Activated CD4-positive, alpha-beta T cell treated with anti-CD3 and anti-CD28 coated beads for 36 hours (primary cell): ENCODE measurements at regions not wholly inside any gene's neighbourhood (a gene's known extent, or its start where the extent isn't known, plus 50 kb on each side); places are given as distances from the start of the nearest gene placed in this dataset.
A peak's percentile ranks its signal among the peaks of the same experiment; 100 is the strongest.

Experiments
- ATAC-seq: fragments of 200-7000 bp; cut with Tn5 transposase; one replicate; pipeline ENCODE4 v1.10.0; 2021; ENCODE audit warnings: mild to moderate bottlenecking, moderate library complexity
- CTCF ChIA-PET: fragments of 350-600 bp; sonication (Branson Sonifier 250); formaldehyde crosslinking; loops from one replicate; lab custom pipeline; 2021; ENCODE audit warnings: antibody characterized with exemption; lab: Charles Lee
- POLR2A ChIA-PET: fragments of 350-600 bp; sonication (Branson Sonifier 250); formaldehyde crosslinking; loops from one replicate; lab custom pipeline; 2021; ENCODE audit warnings: antibody characterized with exemption, inconsistent platforms; lab: Charles Lee
- DNase-seq: peaks from one replicate; pipeline ENCODE4 v3.0.0-alpha.2; 2020
- H3K27ac Mint-ChIP-seq: one replicate; pipeline ENCODE4 v1.8.0; 2021; ENCODE audit warnings: mixed read lengths
- H3K27me3 Mint-ChIP-seq: one replicate; pipeline ENCODE4 v1.8.0; 2021; ENCODE audit warnings: mixed read lengths
- H3K36me3 Mint-ChIP-seq: one replicate; pipeline ENCODE4 v1.8.0; 2021; ENCODE audit warnings: low read depth, mixed read lengths
- H3K4me1 Mint-ChIP-seq: one replicate; pipeline ENCODE4 v1.8.0; 2021; ENCODE audit warnings: mixed read lengths
- H3K4me3 Mint-ChIP-seq: one replicate; pipeline ENCODE4 v1.8.0; 2021; ENCODE audit warnings: mild to moderate bottlenecking, moderate library complexity, mixed read lengths
- H3K9me3 Mint-ChIP-seq: one replicate; pipeline ENCODE4 v1.8.0; 2021; ENCODE audit warnings: low read depth, mixed read lengths
- intact Hi-C, 2 experiments: fragments of 100-400 bp; cut with DNase I in 1 of 2; cut with micrococcal nuclease in 1 of 2; formaldehyde crosslinking; loops; one replicate each; pipeline versions ENCODE4 v1.14.2 to v1.15.1; 2022 to 2024; cut with DNase I, micrococcal nuclease

GRCh38 chr6:132962936-132963868 lies 148.8 kb downstream of the RPS12 start:
- no peaks in the 10 kb centered on the region for H3K36me3 Mint-ChIP-seq
- POLR2A ChIA-PET = no interaction called here
- ATAC-seq = peak; percentile 83
- no peak overlapping the region for H3K4me3 Mint-ChIP-seq
- H3K9me3 Mint-ChIP-seq = no peaks in the 10 kb centered on the region
- H3K27me3 Mint-ChIP-seq = peaks cover 23% of the 10 kb centered on the region
- DNase-seq = peak; percentile 81
- intact Hi-C loops = loop anchor here (1.0 to 10.0 kb wide), 9 partner anchors 140 to 954 kb away; no protein-coding TSS in a partner anchor
- no peak overlapping the region for H3K27ac Mint-ChIP-seq
- CTCF ChIA-PET = interaction anchor here (0.6 to 2.1 kb wide), 24 partner anchors 9 to 955 kb away, joined by 3 to 9 read pairs (median 3); no protein-coding TSS in a partner anchor
- peaks cover 2% of the 10 kb centered on the region for H3K4me1 Mint-ChIP-seq

GRCh38 chr6:132964101-132964867 lies 149.9 kb downstream of the RPS12 start:
- H3K4me3 Mint-ChIP-seq = no peak overlapping the region
- H3K4me1 Mint-ChIP-seq = peaks cover 2% of the 10 kb centered on the region
- DNase-seq (no peak), ATAC-seq (no peak)
- peaks cover 20% of the 10 kb centered on the region for H3K27me3 Mint-ChIP-seq
- H3K36me3 Mint-ChIP-seq = no peaks in the 10 kb centered on the region
- intact Hi-C loops = loop anchor here (5.0 to 10.0 kb wide), 5 partner anchors 142 to 953 kb away; no protein-coding TSS in a partner anchor
- POLR2A ChIA-PET = interaction anchor here (0.6 kb wide), 1 partner anchor 65 kb away, joined by 3 read pairs; no protein-coding TSS in a partner anchor
- CTCF ChIA-PET = interaction anchor here (0.6 to 1.2 kb wide), 8 partner anchors 11 to 954 kb away, joined by 3 to 5 read pairs (median 3); no protein-coding TSS in a partner anchor
- no peaks in the 10 kb centered on the region for H3K9me3 Mint-ChIP-seq
- no peak overlapping the region for H3K27ac Mint-ChIP-seq

- no peak overlapping the region for H3K27ac Mint-ChIP-seq
- peaks cover 2% of the 10 kb centered on the region for H3K4me1 Mint-ChIP-seq
- H3K4me3 Mint-ChIP-seq = no peak overlapping the region
- ChIA-PET POLR2A (interaction anchor here (0.6 kb wide), 1 partner anchor 65 kb away, joined by 3 read pairs; no protein-coding TSS in a partner anchor), CTCF (interaction anchor here (0.6 to 1.2 kb wide), 3 partner anchors 11 to 565 kb away, joined by 3 to 5 read pairs (median 4); no protein-coding TSS in a partner anchor)
- intact Hi-C loops = loop anchor here (5.0 to 10.0 kb wide), 5 partner anchors 143 to 952 kb away; no protein-coding TSS in a partner anchor
- no peaks in the 10 kb centered on the region for H3K36me3 Mint-ChIP-seq
- peaks cover 20% of the 10 kb centered on the region for H3K27me3 Mint-ChIP-seq
- no peak for DNase-seq
- ATAC-seq = no peak
- no peaks in the 10 kb centered on the region for H3K9me3 Mint-ChIP-seq
Observed at GRCh38 chr6:132964868-132965382, 150.6 kb downstream of the RPS12 start.

GRCh38 chr6:132967871-132968270 lies 153.5 kb downstream of the RPS12 start:
- no peaks in the 10 kb centered on the region for H3K9me3 Mint-ChIP-seq
- H3K4me3 Mint-ChIP-seq = no peak overlapping the region
- peaks cover 18% of the 10 kb centered on the region for H3K27me3 Mint-ChIP-seq
- intact Hi-C loops = loop anchor here in 1 of 2 experiments (10.0 kb wide), 1 partner anchor 303 kb away; no protein-coding TSS in a partner anchor
- ATAC-seq (no peak), DNase-seq (no peak)
- H3K4me1 Mint-ChIP-seq = peaks cover 2% of the 10 kb centered on the region
- no peaks in the 10 kb centered on the region for H3K36me3 Mint-ChIP-seq
- H3K27ac Mint-ChIP-seq = no peak overlapping the region
- ChIA-PET CTCF (no interaction called here), POLR2A (no interaction called here)

GRCh38 chr6:132968419-132968950 lies 154.1 kb downstream of the RPS12 start:
- H3K4me1 Mint-ChIP-seq = peaks cover 2% of the 10 kb centered on the region
- H3K27me3 Mint-ChIP-seq = peaks cover 15% of the 10 kb centered on the region
- ChIA-PET CTCF (interaction anchor here (0.6 kb wide), 1 partner anchor 417 kb away, joined by 3 read pairs; no protein-coding TSS in a partner anchor), POLR2A (no interaction called here)
- no peak overlapping the region for H3K4me3 Mint-ChIP-seq
- intact Hi-C loops = loop anchor here in 1 of 2 experiments (10.0 kb wide), 1 partner anchor 304 kb away; no protein-coding TSS in a partner anchor
- H3K36me3 Mint-ChIP-seq = no peaks in the 10 kb centered on the region
- H3K27ac Mint-ChIP-seq = no peak overlapping the region
- H3K9me3 Mint-ChIP-seq = no peaks in the 10 kb centered on the region
- DNase-seq (no peak), ATAC-seq (no peak)

GRCh38 chr6:132969196-132969595 lies 154.8 kb downstream of the RPS12 start:
- H3K27ac Mint-ChIP-seq = no peak overlapping the region
- ChIA-PET POLR2A (no interaction called here), CTCF (interaction anchor here (0.6 kb wide), 1 partner anchor 418 kb away, joined by 3 read pairs; no protein-coding TSS in a partner anchor)

GRCh38 chr6:132971676-132972075 lies 157.3 kb downstream of the RPS12 start:
- Mint-ChIP-seq H3K4me3 (no peak overlapping the region), H3K36me3 (no peaks in the 10 kb centered on the region), H3K27ac (no peak overlapping the region), H3K9me3 (no peaks in the 10 kb centered on the region), H3K27me3 (peaks cover 12% of the 10 kb centered on the region), H3K4me1 (no peaks in the 10 kb centered on the region)
- intact Hi-C loops = no loop called here
- ChIA-PET POLR2A (no interaction called here), CTCF (interaction anchor here (3.0 kb wide), 1 partner anchor 9 kb away, joined by 9 read pairs; no protein-coding TSS in a partner anchor)
- DNase-seq = no peak
- no peak for ATAC-seq

More at GRCh38 chr6:132969196-132969595, 154.8 kb downstream of the RPS12 start:
- H3K4me1 Mint-ChIP-seq = peaks cover 2% of the 10 kb centered on the region
- DNase-seq (no peak), ATAC-seq (no peak)
- H3K27me3 Mint-ChIP-seq = peaks cover 15% of the 10 kb centered on the region
- intact Hi-C loops = loop anchor here in 1 of 2 experiments (10.0 kb wide), 1 partner anchor 304 kb away; no protein-coding TSS in a partner anchor
- no peaks in the 10 kb centered on the region for H3K9me3 Mint-ChIP-seq
- H3K4me3 Mint-ChIP-seq = no peak overlapping the region
- no peaks in the 10 kb centered on the region for H3K36me3 Mint-ChIP-seq

- ChIA-PET CTCF (interaction anchor here (0.7 to 3.0 kb wide), 2 partner anchors 10 to 1522 kb away, joined by 3 to 9 read pairs; no protein-coding TSS in a partner anchor), POLR2A (no interaction called here)
- no peak for ATAC-seq
- Mint-ChIP-seq H3K36me3 (no peaks in the 10 kb centered on the region), H3K4me1 (no peaks in the 10 kb centered on the region), H3K27me3 (peaks cover 14% of the 10 kb centered on the region), H3K9me3 (no peaks in the 10 kb centered on the region), H3K27ac (no peak overlapping the region), H3K4me3 (no peak overlapping the region)
- DNase-seq = no peak
- intact Hi-C loops = no loop called here
Observed at GRCh38 chr6:132972254-132972653, 157.9 kb downstream of the RPS12 start.

- CTCF ChIA-PET = interaction anchor here (3.0 kb wide), 1 partner anchor 10 kb away, joined by 9 read pairs; no protein-coding TSS in a partner anchor
- no peak overlapping the region for H3K27ac Mint-ChIP-seq
- intact Hi-C loops = no loop called here
- H3K4me1 Mint-ChIP-seq = no peaks in the 10 kb centered on the region
- DNase-seq (no peak), ATAC-seq (no peak)
- peaks cover 19% of the 10 kb centered on the region for H3K27me3 Mint-ChIP-seq
- H3K9me3 Mint-ChIP-seq = no peaks in the 10 kb centered on the region
- H3K36me3 Mint-ChIP-seq = no peaks in the 10 kb centered on the region
- no peak overlapping the region for H3K4me3 Mint-ChIP-seq
- POLR2A ChIA-PET = no interaction called here
Observed at GRCh38 chr6:132972971-132973370, 158.6 kb downstream of the RPS12 start.

- Mint-ChIP-seq H3K4me1 (no peaks in the 10 kb centered on the region), H3K9me3 (no peaks in the 10 kb centered on the region), H3K4me3 (no peak overlapping the region), H3K27ac (no peak overlapping the region), H3K36me3 (no peaks in the 10 kb centered on the region), H3K27me3 (peaks cover 19% of the 10 kb centered on the region)
- DNase-seq = no peak
- POLR2A ChIA-PET = no interaction called here
- CTCF ChIA-PET = interaction anchor here (0.7 to 3.0 kb wide), 3 partner anchors 11 to 12 kb away, joined by 3 to 9 read pairs (median 5); no protein-coding TSS in a partner anchor
- intact Hi-C loops = no loop called here
- no peak for ATAC-seq
Observed at GRCh38 chr6:132973514-132973993, 159.2 kb downstream of the RPS12 start.
